ENCODE measurements at regions not wholly inside any gene's neighbourhood (a gene's known extent, or its start where the extent isn't known, plus 50 kb on each side); places are given as distances from the start of the nearest gene placed in this dataset.
"Not testable (repeated sequence)": the region's sequence is repeated elsewhere in the genome, so short reads cannot be mapped to it uniquely, and the experiment has no call there.

- TF ChIP-seq CTCF, EP300, POLR2A (IDR thresholded peaks at IDR 0.05): not testable (repeated sequence)
These were observed 111.0 kb downstream of the PRR15 start for GRCh38 chr7:29674626-29675025.
